Fibroblast of lung (primary cell): ENCODE measurements at regions not wholly inside any gene's neighbourhood (a gene's known extent, or its start where the extent isn't known, plus 50 kb on each side); places are given as distances from the start of the nearest gene placed in this dataset.

ENCODE experiments used
- DNase-seq, 2 donors: peaks; one replicate each; pipeline versions ENCODE4 v3.0.0 to v3.0.0-alpha.2; 2010; ENCODE audit warnings: low read depth in 2 of 2
- H2AFZ ChIP-seq: 2 replicates; pipeline ENCODE4 v1.5.1; 2012; ENCODE audit warnings: low read length, control low read depth, inconsistent platforms
- H3K27ac ChIP-seq: 2 replicates; pipeline ENCODE4 v1.5.1; 2011; ENCODE audit warnings: low read length, control low read depth; ENCODE audit not compliant: insufficient read depth
- H3K27me3 ChIP-seq: 2 replicates; pipeline ENCODE4 v1.5.1; 2011; ENCODE audit warnings: mild to moderate bottlenecking, low read length; ENCODE audit not compliant: control insufficient read depth, insufficient read depth
- H3K36me3 ChIP-seq: 2 replicates; pipeline ENCODE4 v1.5.1; 2011; ENCODE audit warnings: low read length; ENCODE audit not compliant: control insufficient read depth, insufficient read depth
- H3K4me1 ChIP-seq: 2 replicates; pipeline ENCODE4 v1.5.1; 2011; ENCODE audit warnings: low read length; ENCODE audit not compliant: control insufficient read depth, insufficient read depth; ENCODE audit errors: extremely low read depth
- H3K4me2 ChIP-seq: 2 replicates; pipeline ENCODE4 v1.5.1; 2011; ENCODE audit warnings: low read length, control low read depth; ENCODE audit not compliant: insufficient read depth; ENCODE audit errors: extremely low read depth
- H3K4me3 ChIP-seq, 4 experiments: fragments of 200-600 bp in 1 of 4; sonication (generic) in 1 of 4; replicated peaks in 1 of 4; 2 replicates each; pipeline ENCODE4 v1.5.1; 2011 to 2016; ENCODE audit warnings: low read length in 4 of 4, low read depth in 3 of 4, mild to moderate bottlenecking in 3 of 4, control low read depth in 2 of 4, inconsistent platforms in 1 of 4, mixed read lengths in 1 of 4; ENCODE audit not compliant: insufficient read depth in 1 of 4; ENCODE audit errors: control extremely low read depth in 1 of 4
- H3K79me2 ChIP-seq: 2 replicates; pipeline ENCODE4 v1.5.1; 2012; ENCODE audit warnings: mild to moderate bottlenecking, low read length, inconsistent platforms; ENCODE audit not compliant: control insufficient read depth, insufficient read depth
- H3K9ac ChIP-seq: 2 replicates; pipeline ENCODE4 v1.5.1; 2011; ENCODE audit warnings: mild to moderate bottlenecking, low read length, control low read depth; ENCODE audit not compliant: insufficient read depth
- H3K9me3 ChIP-seq: 2 replicates; pipeline ENCODE4 v1.5.1; 2012; ENCODE audit warnings: low read depth, low read length; ENCODE audit not compliant: control insufficient read depth, insufficient read depth
- H4K20me1 ChIP-seq: 2 replicates; pipeline ENCODE4 v1.5.1; 2011; ENCODE audit warnings: low read length; ENCODE audit not compliant: control insufficient read depth, insufficient read depth; ENCODE audit errors: extremely low read depth
- EZH2 ChIP-seq: IDR thresholded peaks from 2 replicates; pipeline ENCODE4 v1.5.1; 2012; ENCODE audit warnings: low read length, control low read depth, mild to moderate bottlenecking; ENCODE audit errors: missing control alignments
- TF ChIP-seq, protein P1 (sequence below), 2 donors: IDR thresholded peaks in 1 of 2; conservative IDR thresholded peaks in 1 of 2; 1 replicate in 1 of 2; 2 replicates in 1 of 2; pipeline ENCODE4 v1.5.1; 2011 to 2012; ENCODE audit warnings: low read length in 2 of 2, control low read depth in 1 of 2, inconsistent platforms in 1 of 2, low read depth in 1 of 2, mild to moderate bottlenecking in 1 of 2

GRCh38 chr5:130720355-130720754 lies 444.7 kb downstream of the HINT1 start:
- no peak for TF ChIP-seq EZH2
- TF ChIP-seq, protein P1, sequence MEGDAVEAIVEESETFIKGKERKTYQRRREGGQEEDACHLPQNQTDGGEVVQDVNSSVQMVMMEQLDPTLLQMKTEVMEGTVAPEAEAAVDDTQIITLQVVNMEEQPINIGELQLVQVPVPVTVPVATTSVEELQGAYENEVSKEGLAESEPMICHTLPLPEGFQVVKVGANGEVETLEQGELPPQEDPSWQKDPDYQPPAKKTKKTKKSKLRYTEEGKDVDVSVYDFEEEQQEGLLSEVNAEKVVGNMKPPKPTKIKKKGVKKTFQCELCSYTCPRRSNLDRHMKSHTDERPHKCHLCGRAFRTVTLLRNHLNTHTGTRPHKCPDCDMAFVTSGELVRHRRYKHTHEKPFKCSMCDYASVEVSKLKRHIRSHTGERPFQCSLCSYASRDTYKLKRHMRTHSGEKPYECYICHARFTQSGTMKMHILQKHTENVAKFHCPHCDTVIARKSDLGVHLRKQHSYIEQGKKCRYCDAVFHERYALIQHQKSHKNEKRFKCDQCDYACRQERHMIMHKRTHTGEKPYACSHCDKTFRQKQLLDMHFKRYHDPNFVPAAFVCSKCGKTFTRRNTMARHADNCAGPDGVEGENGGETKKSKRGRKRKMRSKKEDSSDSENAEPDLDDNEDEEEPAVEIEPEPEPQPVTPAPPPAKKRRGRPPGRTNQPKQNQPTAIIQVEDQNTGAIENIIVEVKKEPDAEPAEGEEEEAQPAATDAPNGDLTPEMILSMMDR (conservative IDR thresholded peaks at IDR 0.05 in 1 of 2, IDR thresholded peaks at IDR 0.05 in 1 of 2; ENCODE audit: low read depth in 1 of 2, low read length in 2 of 2) = peak in 1 of 2 donors; percentile 41
- H3K9me3 ChIP-seq = no peaks in the 10 kb centered on the region
- H3K79me2 ChIP-seq = no peaks in the 10 kb centered on the region
- H3K27me3 ChIP-seq = no peaks in the 10 kb centered on the region
- no peak overlapping the region for H3K4me3 ChIP-seq
- H2AFZ ChIP-seq = no peak overlapping the region
- H3K4me1 ChIP-seq = no peaks in the 10 kb centered on the region
- H3K4me2 ChIP-seq = no peak overlapping the region
- no peaks in the 10 kb centered on the region for H4K20me1 ChIP-seq
- H3K9ac ChIP-seq = no peak overlapping the region
- no peaks in the 10 kb centered on the region for H3K36me3 ChIP-seq
- no peak overlapping the region for H3K27ac ChIP-seq
- peak; percentile 36 to 41 for DNase-seq

- no peak overlapping the region for H3K4me3 ChIP-seq
Measured at GRCh38 chr5:130715541-130715940, 449.5 kb downstream of the HINT1 start.

GRCh38 chr5:130714200-130714599 lies 450.9 kb downstream of the HINT1 start:
- H3K4me2 ChIP-seq = no peak overlapping the region
- no peak overlapping the region for H3K9ac ChIP-seq
- no peak overlapping the region for H3K4me3 ChIP-seq
- H3K27ac ChIP-seq = no peak overlapping the region
- no peak for TF ChIP-seq EZH2
- TF ChIP-seq, protein P1 (conservative IDR thresholded peaks at IDR 0.05 in 1 of 2, IDR thresholded peaks at IDR 0.05 in 1 of 2; ENCODE audit: low read depth in 1 of 2, low read length in 2 of 2) = no peak
- no peaks in the 10 kb centered on the region for H4K20me1 ChIP-seq
- no peaks in the 10 kb centered on the region for H3K9me3 ChIP-seq
- no peaks in the 10 kb centered on the region for H3K4me1 ChIP-seq
- no peaks in the 10 kb centered on the region for H3K36me3 ChIP-seq
- DNase-seq = no peak
- H3K27me3 ChIP-seq = no peaks in the 10 kb centered on the region
- H3K79me2 ChIP-seq = no peaks in the 10 kb centered on the region
- H2AFZ ChIP-seq = no peak overlapping the region

More at GRCh38 chr5:130715541-130715940, 449.5 kb downstream of the HINT1 start:
- TF ChIP-seq EZH2 = no peak
- TF ChIP-seq, protein P1 (conservative IDR thresholded peaks at IDR 0.05 in 1 of 2, IDR thresholded peaks at IDR 0.05 in 1 of 2; ENCODE audit: low read depth in 1 of 2, low read length in 2 of 2) = no peak
- H3K27me3 ChIP-seq = no peaks in the 10 kb centered on the region
- H4K20me1 ChIP-seq = no peaks in the 10 kb centered on the region
- no peak overlapping the region for H3K9ac ChIP-seq
- peak; percentile 9 to 56 for DNase-seq
- no peak overlapping the region for H3K27ac ChIP-seq
- H2AFZ ChIP-seq = no peak overlapping the region
- no peaks in the 10 kb centered on the region for H3K4me1 ChIP-seq
- no peaks in the 10 kb centered on the region for H3K9me3 ChIP-seq
- H3K4me2 ChIP-seq = no peak overlapping the region
- no peaks in the 10 kb centered on the region for H3K79me2 ChIP-seq
- H3K36me3 ChIP-seq = no peaks in the 10 kb centered on the region
